Tibial nerve (tissue), 4 donors: ENCODE measurements at regions not wholly inside any gene's neighbourhood (a gene's known extent, or its start where the extent isn't known, plus 50 kb on each side); places are given as distances from the start of the nearest gene placed in this dataset.

ENCODE experiments used
- CTCF ChIP-seq, 5 experiments: fragments of 200-600 bp in 3 of 5; fragments of 450-650 bp in 2 of 5; sonication (generic) in 3 of 5; IDR thresholded peaks; one replicate each; pipeline ENCODE4 v1.5.1; 2016 to 2019; ENCODE audit warnings: antibody characterized with exemption in 5 of 5, mild to moderate bottlenecking in 3 of 5, moderate library complexity in 2 of 5
- EP300 ChIP-seq, 2 donors: sonication (generic); formaldehyde crosslinking; IDR thresholded peaks; one replicate each; pipeline ENCODE4 v1.6.1; 2017; ENCODE audit warnings: antibody characterized with exemption in 2 of 2, mild to moderate bottlenecking in 1 of 2
- POLR2A ChIP-seq, 2 donors: fragments of 450-650 bp; IDR thresholded peaks; one replicate each; pipeline ENCODE4 v1.6.1; 2017; ENCODE audit warnings: antibody characterized with exemption in 2 of 2, mild to moderate bottlenecking in 2 of 2, moderate library complexity in 2 of 2

GRCh38 chr10:2083591-2083990, 346.3 kb upstream of the ADARB2 start:
- TF ChIP-seq CTCF (IDR thresholded peaks at IDR 0.05) = no peak
- TF ChIP-seq EP300 (IDR thresholded peaks at IDR 0.05) = no peak
- TF ChIP-seq POLR2A (IDR thresholded peaks at IDR 0.05) = no peak
